Esophagus muscularis mucosa (tissue), 3 donors: ENCODE measurements at regions not wholly inside any gene's neighbourhood (a gene's known extent, or its start where the extent isn't known, plus 50 kb on each side); places are given as distances from the start of the nearest gene placed in this dataset.

Experiments
- POLR2A ChIP-seq: fragments of 450-650 bp; IDR thresholded peaks from one replicate; pipeline ENCODE4 v1.6.1; 2017; ENCODE audit warnings: antibody characterized with exemption, moderate library complexity, mild to moderate bottlenecking, low read depth
- POLR2AphosphoS5 ChIP-seq, 2 donors: sonication (generic); formaldehyde crosslinking; IDR thresholded peaks; one replicate each; pipeline ENCODE4 v1.6.1; 2017; ENCODE audit warnings: antibody characterized with exemption in 2 of 2
- TF ChIP-seq, protein P1 (sequence below), 3 experiments: fragments of 200-600 bp in 2 of 3; fragments of 450-650 bp in 1 of 3; sonication (generic) in 2 of 3; IDR thresholded peaks; one replicate each; pipeline ENCODE4 v1.5.1; 2017 to 2019; ENCODE audit warnings: antibody characterized with exemption in 3 of 3, mild to moderate bottlenecking in 2 of 3, moderate library complexity in 1 of 3

DNA sequence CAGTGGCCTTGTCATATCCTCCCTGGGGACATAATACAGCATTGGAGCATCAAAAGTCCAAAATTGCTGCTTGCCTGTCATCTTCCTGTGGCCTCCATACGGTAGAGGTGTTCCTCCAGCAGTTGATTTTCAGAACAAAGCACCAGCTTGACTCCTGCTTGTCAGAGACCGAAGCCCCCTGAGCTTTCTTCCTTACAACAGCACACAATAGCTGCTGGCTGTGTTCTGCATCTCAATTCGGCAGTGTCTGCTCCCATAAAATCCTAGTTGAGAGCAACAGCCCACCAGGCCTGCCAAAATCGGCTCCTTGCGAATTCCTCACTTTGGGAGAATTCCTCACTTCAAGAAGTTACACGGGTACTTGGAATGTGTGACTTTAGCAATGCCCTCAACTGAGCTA is 372.9 kb downstream of the SAMD5 start:
- TF ChIP-seq, protein P1, sequence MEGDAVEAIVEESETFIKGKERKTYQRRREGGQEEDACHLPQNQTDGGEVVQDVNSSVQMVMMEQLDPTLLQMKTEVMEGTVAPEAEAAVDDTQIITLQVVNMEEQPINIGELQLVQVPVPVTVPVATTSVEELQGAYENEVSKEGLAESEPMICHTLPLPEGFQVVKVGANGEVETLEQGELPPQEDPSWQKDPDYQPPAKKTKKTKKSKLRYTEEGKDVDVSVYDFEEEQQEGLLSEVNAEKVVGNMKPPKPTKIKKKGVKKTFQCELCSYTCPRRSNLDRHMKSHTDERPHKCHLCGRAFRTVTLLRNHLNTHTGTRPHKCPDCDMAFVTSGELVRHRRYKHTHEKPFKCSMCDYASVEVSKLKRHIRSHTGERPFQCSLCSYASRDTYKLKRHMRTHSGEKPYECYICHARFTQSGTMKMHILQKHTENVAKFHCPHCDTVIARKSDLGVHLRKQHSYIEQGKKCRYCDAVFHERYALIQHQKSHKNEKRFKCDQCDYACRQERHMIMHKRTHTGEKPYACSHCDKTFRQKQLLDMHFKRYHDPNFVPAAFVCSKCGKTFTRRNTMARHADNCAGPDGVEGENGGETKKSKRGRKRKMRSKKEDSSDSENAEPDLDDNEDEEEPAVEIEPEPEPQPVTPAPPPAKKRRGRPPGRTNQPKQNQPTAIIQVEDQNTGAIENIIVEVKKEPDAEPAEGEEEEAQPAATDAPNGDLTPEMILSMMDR (IDR thresholded peaks at IDR 0.05), result no peak
- TF ChIP-seq POLR2A (no peak), POLR2AphosphoS5 (IDR thresholded peaks at IDR 0.05) (no peak)
